ENCODE measurements at regions not wholly inside any gene's neighbourhood (a gene's known extent, or its start where the extent isn't known, plus 50 kb on each side); places are given as distances from the start of the nearest gene placed in this dataset.

- peak; percentile 31 for TF ChIP-seq CTCF (IDR thresholded peaks at IDR 0.05)
- no peak overlapping the region for H3K4me3 ChIP-seq
- H3K36me3 ChIP-seq (ENCODE audit: low read depth) = no peaks in the 10 kb centered on the region
- no peaks in the 10 kb centered on the region for H3K4me1 ChIP-seq (ENCODE audit: low read depth)
- no peaks in the 10 kb centered on the region for H3K9me3 ChIP-seq
- intact Hi-C loops (cut with DNase I, micrococcal nuclease) = no loop called here
- ATAC-seq (peak; percentile 58), DNase-seq (peak in 1 of 3 donors; percentile 50)
Measured at GRCh38 chr21:16330082-16330907, 600.5 kb downstream of the USP25 start.

GRCh38 chr21:16330908-16331268 is 601.1 kb downstream of the USP25 start:
- Histone ChIP-seq H3K9me3 (no peaks in the 10 kb centered on the region), H3K4me1 (ENCODE audit: low read depth) (no peaks in the 10 kb centered on the region), H3K4me3 (no peak overlapping the region), H3K36me3 (ENCODE audit: low read depth) (no peaks in the 10 kb centered on the region)
- TF ChIP-seq CTCF (IDR thresholded peaks at IDR 0.05) = no peak
- DNase-seq (no peak), ATAC-seq (no peak)
- intact Hi-C loops (cut with DNase I, micrococcal nuclease) = no loop called here

GRCh38 chr21:16337266-16337665 is 607.5 kb downstream of the USP25 start:
- Histone ChIP-seq H3K36me3 (ENCODE audit: low read depth) (no peaks in the 10 kb centered on the region), H3K4me1 (ENCODE audit: low read depth) (no peaks in the 10 kb centered on the region), H3K9me3 (no peaks in the 10 kb centered on the region), H3K4me3 (no peak overlapping the region)
- intact Hi-C loops (cut with DNase I, micrococcal nuclease) = no loop called here
- no peak for DNase-seq
- TF ChIP-seq CTCF (IDR thresholded peaks at IDR 0.05) = no peak
- no peak for ATAC-seq

GRCh38 chr21:16342932-16343331 is 613.1 kb downstream of the USP25 start:
- no peak overlapping the region for H3K4me3 ChIP-seq
- ATAC-seq (no peak), DNase-seq (no peak)
- no peaks in the 10 kb centered on the region for H3K4me1 ChIP-seq (ENCODE audit: low read depth)
- H3K9me3 ChIP-seq = no peaks in the 10 kb centered on the region
- intact Hi-C loops (cut with DNase I, micrococcal nuclease) = no loop called here
- H3K36me3 ChIP-seq (ENCODE audit: low read depth) = no peaks in the 10 kb centered on the region
- TF ChIP-seq CTCF (IDR thresholded peaks at IDR 0.05) = no peak

GRCh38 chr21:16343776-16344175 is 614.0 kb downstream of the USP25 start:
- no peak for DNase-seq
- TF ChIP-seq CTCF (IDR thresholded peaks at IDR 0.05) = no peak
- Histone ChIP-seq H3K36me3 (ENCODE audit: low read depth) (no peaks in the 10 kb centered on the region), H3K9me3 (no peaks in the 10 kb centered on the region), H3K4me3 (no peak overlapping the region), H3K4me1 (ENCODE audit: low read depth) (no peaks in the 10 kb centered on the region)
- intact Hi-C loops (cut with DNase I, micrococcal nuclease) = no loop called here
- ATAC-seq = no peak

All from mucosa of descending colon (tissue), 3 donors.